ENCODE measurements at regions not wholly inside any gene's neighbourhood (a gene's known extent, or its start where the extent isn't known, plus 50 kb on each side); places are given as distances from the start of the nearest gene placed in this dataset.

- TF ChIP-seq CTCF (IDR thresholded peaks at IDR 0.05; ENCODE audit: insufficient read depth, low read depth, low read length) (no peak), EZH2 (IDR thresholded peaks at IDR 0.05; ENCODE audit: insufficient read depth, low read length) (no peak)
Measured at GRCh38 chr13:107217251-107217650, 649.3 kb upstream of the ARGLU1 start.

Data from astrocyte (in vitro differentiated cells and primary cell).